ENCODE measurements at regions not wholly inside any gene's neighbourhood (a gene's known extent, or its start where the extent isn't known, plus 50 kb on each side); places are given as distances from the start of the nearest gene placed in this dataset.

DNA sequence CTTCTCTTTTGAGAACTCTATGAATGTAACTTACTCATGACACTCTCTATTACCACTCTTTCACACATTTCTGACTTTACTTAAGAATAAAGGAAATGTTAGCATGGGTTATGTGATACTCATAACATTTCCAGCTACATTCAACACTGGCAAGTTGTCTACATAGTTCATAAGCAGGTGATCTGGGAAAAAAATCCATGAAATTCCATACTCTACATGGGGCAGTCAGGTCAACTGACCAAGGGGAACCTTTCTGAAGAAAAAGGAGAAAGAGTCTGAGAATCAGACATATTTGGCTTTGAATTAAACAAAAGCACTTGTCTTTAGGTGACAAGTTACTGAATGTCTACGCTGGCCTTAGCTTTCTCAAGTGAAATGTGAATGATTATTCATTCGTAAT is 329.1 kb upstream of the ROBO1 start:
- TF ChIP-seq, protein P1, sequence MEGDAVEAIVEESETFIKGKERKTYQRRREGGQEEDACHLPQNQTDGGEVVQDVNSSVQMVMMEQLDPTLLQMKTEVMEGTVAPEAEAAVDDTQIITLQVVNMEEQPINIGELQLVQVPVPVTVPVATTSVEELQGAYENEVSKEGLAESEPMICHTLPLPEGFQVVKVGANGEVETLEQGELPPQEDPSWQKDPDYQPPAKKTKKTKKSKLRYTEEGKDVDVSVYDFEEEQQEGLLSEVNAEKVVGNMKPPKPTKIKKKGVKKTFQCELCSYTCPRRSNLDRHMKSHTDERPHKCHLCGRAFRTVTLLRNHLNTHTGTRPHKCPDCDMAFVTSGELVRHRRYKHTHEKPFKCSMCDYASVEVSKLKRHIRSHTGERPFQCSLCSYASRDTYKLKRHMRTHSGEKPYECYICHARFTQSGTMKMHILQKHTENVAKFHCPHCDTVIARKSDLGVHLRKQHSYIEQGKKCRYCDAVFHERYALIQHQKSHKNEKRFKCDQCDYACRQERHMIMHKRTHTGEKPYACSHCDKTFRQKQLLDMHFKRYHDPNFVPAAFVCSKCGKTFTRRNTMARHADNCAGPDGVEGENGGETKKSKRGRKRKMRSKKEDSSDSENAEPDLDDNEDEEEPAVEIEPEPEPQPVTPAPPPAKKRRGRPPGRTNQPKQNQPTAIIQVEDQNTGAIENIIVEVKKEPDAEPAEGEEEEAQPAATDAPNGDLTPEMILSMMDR (IDR thresholded peaks at IDR 0.05) = no peak
- no peak for TF ChIP-seq POLR2A (IDR thresholded peaks at IDR 0.05)
